ENCODE measurements at regions not wholly inside any gene's neighbourhood (a gene's known extent, or its start where the extent isn't known, plus 50 kb on each side); places are given as distances from the start of the nearest gene placed in this dataset.

DNA sequence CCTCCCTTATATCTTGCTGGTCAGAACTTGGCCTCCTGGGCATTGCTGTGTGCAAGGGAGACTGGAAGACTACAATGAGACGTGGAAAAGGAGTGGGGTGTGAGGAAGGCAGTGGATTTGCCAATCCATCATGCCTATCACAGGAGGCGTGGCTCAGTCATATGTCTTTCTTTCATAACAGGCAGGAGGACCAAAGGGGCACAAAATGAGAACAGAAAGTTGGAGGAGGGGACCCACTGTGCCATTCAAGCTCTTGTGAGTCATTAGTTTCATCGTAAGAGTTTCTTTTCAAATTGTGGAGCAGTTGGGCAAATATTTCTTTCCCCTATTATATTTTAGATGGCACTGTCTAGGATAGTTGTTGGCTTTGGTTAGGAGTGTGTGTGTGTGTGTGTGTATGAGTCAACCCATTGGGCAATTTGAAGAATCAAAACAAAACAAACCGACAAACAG lies 471.5 kb downstream of the TSHZ3 start:
- intact Hi-C loops (cut with DNase I), result no loop called here
- ATAC-seq, result peak; percentile 63 to 81
- peak; percentile 59 for DNase-seq

DNA sequence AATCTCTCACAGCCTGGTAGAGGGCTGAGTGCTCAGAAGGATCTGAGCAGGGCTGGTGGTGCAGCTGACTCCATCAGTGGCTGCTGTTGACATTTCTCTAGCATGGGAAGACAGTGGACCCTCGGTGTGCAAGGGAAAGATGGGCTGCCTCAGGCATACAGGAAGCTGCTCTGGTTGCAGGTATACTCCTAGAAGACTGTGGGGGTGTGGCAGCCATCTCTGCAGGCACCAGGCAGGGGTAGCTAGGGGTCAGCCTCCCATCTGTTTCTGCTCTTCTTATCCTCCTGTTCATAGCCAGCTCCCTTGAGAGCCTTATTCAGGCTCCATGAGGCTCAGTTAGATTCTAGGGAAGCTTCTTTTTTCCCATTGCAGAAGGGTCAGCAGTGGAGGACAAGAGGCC lies 475.5 kb downstream of the TSHZ3 start:
- no peak overlapping the region for H3K4me3 ChIP-seq
- no peaks in the 10 kb centered on the region for H3K27me3 ChIP-seq (ENCODE audit: low read depth)
- intact Hi-C loops (cut with DNase I), result no loop called here
- ATAC-seq (no peak), DNase-seq (no peak)
- H3K9me3 ChIP-seq, result no peaks in the 10 kb centered on the region
- H3K27ac ChIP-seq, result no peak overlapping the region
- peaks cover 6% of the 10 kb centered on the region for H3K4me1 ChIP-seq
- H3K36me3 ChIP-seq, result no peaks in the 10 kb centered on the region
- TF ChIP-seq, protein P1, sequence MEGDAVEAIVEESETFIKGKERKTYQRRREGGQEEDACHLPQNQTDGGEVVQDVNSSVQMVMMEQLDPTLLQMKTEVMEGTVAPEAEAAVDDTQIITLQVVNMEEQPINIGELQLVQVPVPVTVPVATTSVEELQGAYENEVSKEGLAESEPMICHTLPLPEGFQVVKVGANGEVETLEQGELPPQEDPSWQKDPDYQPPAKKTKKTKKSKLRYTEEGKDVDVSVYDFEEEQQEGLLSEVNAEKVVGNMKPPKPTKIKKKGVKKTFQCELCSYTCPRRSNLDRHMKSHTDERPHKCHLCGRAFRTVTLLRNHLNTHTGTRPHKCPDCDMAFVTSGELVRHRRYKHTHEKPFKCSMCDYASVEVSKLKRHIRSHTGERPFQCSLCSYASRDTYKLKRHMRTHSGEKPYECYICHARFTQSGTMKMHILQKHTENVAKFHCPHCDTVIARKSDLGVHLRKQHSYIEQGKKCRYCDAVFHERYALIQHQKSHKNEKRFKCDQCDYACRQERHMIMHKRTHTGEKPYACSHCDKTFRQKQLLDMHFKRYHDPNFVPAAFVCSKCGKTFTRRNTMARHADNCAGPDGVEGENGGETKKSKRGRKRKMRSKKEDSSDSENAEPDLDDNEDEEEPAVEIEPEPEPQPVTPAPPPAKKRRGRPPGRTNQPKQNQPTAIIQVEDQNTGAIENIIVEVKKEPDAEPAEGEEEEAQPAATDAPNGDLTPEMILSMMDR (IDR thresholded peaks at IDR 0.05), result no peak

More for the DNA sequence above, 471.5 kb downstream of the TSHZ3 start:
- Histone ChIP-seq H3K4me3 (no peak overlapping the region), H3K9me3 (no peaks in the 10 kb centered on the region), H3K27ac (no peak overlapping the region), H3K27me3 (ENCODE audit: low read depth) (peaks cover 6% of the 10 kb centered on the region), H3K36me3 (no peaks in the 10 kb centered on the region), H3K4me1 (peaks cover 6% of the 10 kb centered on the region)
- TF ChIP-seq, protein P1 (IDR thresholded peaks at IDR 0.05), result no peak

DNA sequence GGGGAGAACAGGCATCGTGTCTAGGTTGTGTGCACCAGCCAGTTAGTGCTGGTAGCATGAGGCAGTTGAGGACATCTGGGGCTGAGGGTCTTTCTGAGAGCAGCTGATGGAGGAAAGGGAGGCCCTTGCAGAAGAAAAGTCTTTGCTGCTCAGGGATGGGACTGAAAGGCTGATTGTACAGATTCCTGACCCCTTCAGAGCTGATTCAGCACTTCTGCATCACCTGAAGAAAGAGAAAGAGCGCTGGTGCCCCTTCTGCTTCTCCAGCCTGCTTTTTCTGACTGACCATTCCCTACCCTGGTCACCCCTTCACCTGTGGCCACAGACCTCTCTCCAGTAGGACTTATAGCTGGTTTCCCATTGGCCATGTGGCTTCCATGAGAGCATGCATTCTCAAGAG lies 476.2 kb downstream of the TSHZ3 start:
- H3K4me3 ChIP-seq, result no peak overlapping the region
- no peak for DNase-seq
- no peak for ATAC-seq
- H3K27me3 ChIP-seq (ENCODE audit: low read depth), result no peaks in the 10 kb centered on the region
- H3K27ac ChIP-seq, result no peak overlapping the region
- intact Hi-C loops (cut with DNase I), result no loop called here
- peaks cover 6% of the 10 kb centered on the region for H3K4me1 ChIP-seq
- TF ChIP-seq, protein P1 (IDR thresholded peaks at IDR 0.05), result no peak
- H3K36me3 ChIP-seq, result no peaks in the 10 kb centered on the region
- no peaks in the 10 kb centered on the region for H3K9me3 ChIP-seq

DNA sequence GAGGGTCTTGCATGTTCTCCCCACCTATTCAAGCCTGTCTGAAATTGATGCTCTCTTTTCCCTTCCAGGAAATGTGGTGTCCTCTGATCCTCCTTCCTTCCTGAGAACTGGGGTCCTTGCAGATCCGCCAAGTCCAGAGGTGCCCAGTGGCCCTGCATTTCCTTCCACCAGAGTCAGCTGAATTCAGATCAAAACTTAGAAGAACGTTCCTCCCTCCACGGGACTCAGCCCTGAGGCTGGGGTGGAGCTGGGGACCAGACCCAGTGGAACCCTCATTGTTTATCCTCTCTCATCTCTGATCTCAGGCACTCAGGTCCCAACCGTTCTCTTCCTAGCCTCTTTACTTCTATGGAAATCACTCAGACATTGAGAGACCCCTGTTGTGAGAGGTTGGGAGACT lies 477.3 kb downstream of the TSHZ3 start:
- TF ChIP-seq, protein P1 (IDR thresholded peaks at IDR 0.05), result no peak
- Histone ChIP-seq H3K4me1 (peaks cover 2% of the 10 kb centered on the region), H3K4me3 (no peak overlapping the region), H3K27ac (no peak overlapping the region), H3K36me3 (no peaks in the 10 kb centered on the region), H3K9me3 (no peaks in the 10 kb centered on the region), H3K27me3 (ENCODE audit: low read depth) (no peaks in the 10 kb centered on the region)
- no peak for DNase-seq
- ATAC-seq, result no peak
- intact Hi-C loops (cut with DNase I), result no loop called here

DNA sequence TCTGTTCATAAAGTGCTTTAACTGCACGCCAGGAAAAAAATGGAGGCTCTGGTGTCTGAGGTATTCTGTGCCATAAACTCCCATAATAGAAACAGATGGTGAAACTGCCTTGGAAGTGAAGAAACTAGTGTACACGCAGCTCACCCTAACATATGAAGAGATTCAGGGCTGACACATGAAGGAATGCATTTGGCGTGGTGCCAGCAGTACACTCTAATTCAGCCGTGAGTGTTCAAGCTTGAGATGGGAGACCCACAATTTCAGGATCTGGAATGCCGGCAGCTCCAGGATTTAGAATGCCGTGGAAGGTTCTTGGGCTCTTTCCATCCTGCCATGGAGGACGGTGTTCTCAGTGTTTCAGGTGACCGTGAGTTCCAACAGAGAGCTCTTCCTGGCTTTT lies 478.4 kb downstream of the TSHZ3 start:
- Histone ChIP-seq H3K4me1 (no peaks in the 10 kb centered on the region), H3K27ac (no peak overlapping the region), H3K27me3 (ENCODE audit: low read depth) (no peaks in the 10 kb centered on the region), H3K4me3 (no peak overlapping the region), H3K9me3 (no peaks in the 10 kb centered on the region), H3K36me3 (no peaks in the 10 kb centered on the region)
- TF ChIP-seq, protein P1 (IDR thresholded peaks at IDR 0.05), result no peak
- ATAC-seq (no peak), DNase-seq (no peak)
- intact Hi-C loops (cut with DNase I), result no loop called here

DNA sequence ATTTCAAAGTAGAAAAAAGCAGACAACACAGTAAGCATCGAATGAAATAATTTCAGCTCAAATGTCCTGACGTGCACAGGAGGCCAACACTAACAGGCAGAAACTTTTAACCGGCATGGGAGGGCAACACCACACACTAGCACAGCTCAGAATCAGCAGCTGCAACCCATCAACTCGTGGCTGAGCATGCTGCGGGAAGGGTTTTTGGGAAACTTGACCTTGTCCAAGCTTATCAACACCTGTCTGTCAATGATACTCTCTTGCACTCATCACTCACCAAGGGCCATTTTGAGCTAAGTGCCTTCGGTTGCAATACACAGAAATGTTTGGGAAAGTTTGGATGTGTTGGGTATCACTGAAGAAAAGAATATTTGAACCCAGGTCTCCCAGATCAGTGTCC lies 483.7 kb downstream of the TSHZ3 start:
- H3K27ac ChIP-seq, result no peak overlapping the region
- H3K9me3 ChIP-seq, result no peaks in the 10 kb centered on the region
- no peaks in the 10 kb centered on the region for H3K27me3 ChIP-seq (ENCODE audit: low read depth)
- TF ChIP-seq, protein P1 (IDR thresholded peaks at IDR 0.05), result no peak
- H3K4me1 ChIP-seq, result no peaks in the 10 kb centered on the region
- intact Hi-C loops (cut with DNase I), result no loop called here
- no peak for DNase-seq
- no peak overlapping the region for H3K4me3 ChIP-seq
- no peaks in the 10 kb centered on the region for H3K36me3 ChIP-seq
- ATAC-seq, result no peak
